ENCODE measurements at regions not wholly inside any gene's neighbourhood (a gene's known extent, or its start where the extent isn't known, plus 50 kb on each side); places are given as distances from the start of the nearest gene placed in this dataset.

GRCh38 chr22:48751539-48752437 is 1075.9 kb downstream of the BRD1 start:
- TF ChIP-seq CTCF (IDR thresholded peaks at IDR 0.05) (no peak), POLR2A (IDR thresholded peaks at IDR 0.05) (no peak), POLR2AphosphoS5 (IDR thresholded peaks at IDR 0.05) (no peak), EP300 (IDR thresholded peaks at IDR 0.05) (no peak)
